Activated B cell treated with CpG ODN at 0.5 μM for 24 hours (primary cell): ENCODE measurements at regions not wholly inside any gene's neighbourhood (a gene's known extent, or its start where the extent isn't known, plus 50 kb on each side); places are given as distances from the start of the nearest gene placed in this dataset.
"Not testable (repeated sequence)": the region's sequence is repeated elsewhere in the genome, so short reads cannot be mapped to it uniquely, and the experiment has no call there.

Source experiments
- ATAC-seq: fragments of 200-7000 bp; cut with Tn5 transposase; one replicate; pipeline ENCODE4 v1.10.0; 2021; ENCODE audit warnings: low read depth, mild to moderate bottlenecking, moderate library complexity
- CTCF ChIA-PET: fragments of 350-600 bp; sonication (Branson Sonifier 250); formaldehyde crosslinking; loops from one replicate; lab custom pipeline; 2021; ENCODE audit warnings: antibody characterized with exemption; lab: Charles Lee
- POLR2A ChIA-PET: fragments of 350-600 bp; sonication (Branson Sonifier 250); formaldehyde crosslinking; loops from one replicate; lab custom pipeline; 2021; ENCODE audit warnings: antibody characterized with exemption; lab: Charles Lee
- DNase-seq: peaks from one replicate; pipeline ENCODE4 v3.0.0; 2022
- H3K27ac Mint-ChIP-seq: one replicate; pipeline ENCODE4 v1.8.0; 2020; ENCODE audit warnings: mixed read lengths
- H3K27me3 Mint-ChIP-seq: one replicate; pipeline ENCODE4 v1.8.0; 2021; ENCODE audit warnings: mixed read lengths
- H3K36me3 Mint-ChIP-seq: one replicate; pipeline ENCODE4 v1.8.0; 2021; ENCODE audit warnings: low read depth, mixed read lengths
- H3K4me1 Mint-ChIP-seq: one replicate; pipeline ENCODE4 v1.8.0; 2021; ENCODE audit warnings: mixed read lengths
- H3K4me3 Mint-ChIP-seq: one replicate; pipeline ENCODE4 v1.8.0; 2020; ENCODE audit warnings: mild to moderate bottlenecking, mixed read lengths
- H3K9me3 Mint-ChIP-seq: one replicate; pipeline ENCODE4 v1.8.0; 2020; ENCODE audit warnings: mixed read lengths
- intact Hi-C: fragments of 100-400 bp; cut with micrococcal nuclease; formaldehyde crosslinking; loops from one replicate; pipeline ENCODE4 v1.15.1; 2024
- TF ChIP-seq, protein P1 (sequence below): fragments of 200-600 bp; IDR thresholded peaks from one replicate; pipeline ENCODE4 v1.8.0; 2022; ENCODE audit warnings: antibody characterized with exemption, mild to moderate bottlenecking

DNA sequence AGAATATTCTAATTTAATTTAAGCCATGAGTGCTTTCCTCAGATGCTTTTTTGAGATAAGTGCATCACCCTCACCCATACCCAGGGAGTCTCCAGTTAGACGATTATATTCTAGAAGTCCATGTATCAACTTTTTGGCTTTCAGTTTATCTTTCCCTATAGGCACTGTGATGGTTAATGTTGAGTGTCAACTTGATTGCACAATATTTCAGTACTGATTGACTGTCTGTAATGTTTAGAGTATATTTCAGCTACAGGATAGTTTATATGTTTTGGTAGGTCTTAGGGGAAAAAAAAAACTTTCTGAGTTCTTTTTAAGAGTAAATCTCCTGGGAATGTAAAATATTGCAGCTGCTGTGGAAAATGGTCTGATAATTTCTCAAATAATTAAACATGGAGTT is 535.4 kb downstream of the ADRA2A start:
- Mint-ChIP-seq H3K27ac (no peak overlapping the region), H3K27me3 (no peaks in the 10 kb centered on the region), H3K36me3 (no peaks in the 10 kb centered on the region), H3K4me1 (no peaks in the 10 kb centered on the region), H3K9me3 (no peaks in the 10 kb centered on the region), H3K4me3 (no peak overlapping the region)
- ChIA-PET CTCF (no interaction called here), POLR2A (no interaction called here)
- TF ChIP-seq, protein P1, sequence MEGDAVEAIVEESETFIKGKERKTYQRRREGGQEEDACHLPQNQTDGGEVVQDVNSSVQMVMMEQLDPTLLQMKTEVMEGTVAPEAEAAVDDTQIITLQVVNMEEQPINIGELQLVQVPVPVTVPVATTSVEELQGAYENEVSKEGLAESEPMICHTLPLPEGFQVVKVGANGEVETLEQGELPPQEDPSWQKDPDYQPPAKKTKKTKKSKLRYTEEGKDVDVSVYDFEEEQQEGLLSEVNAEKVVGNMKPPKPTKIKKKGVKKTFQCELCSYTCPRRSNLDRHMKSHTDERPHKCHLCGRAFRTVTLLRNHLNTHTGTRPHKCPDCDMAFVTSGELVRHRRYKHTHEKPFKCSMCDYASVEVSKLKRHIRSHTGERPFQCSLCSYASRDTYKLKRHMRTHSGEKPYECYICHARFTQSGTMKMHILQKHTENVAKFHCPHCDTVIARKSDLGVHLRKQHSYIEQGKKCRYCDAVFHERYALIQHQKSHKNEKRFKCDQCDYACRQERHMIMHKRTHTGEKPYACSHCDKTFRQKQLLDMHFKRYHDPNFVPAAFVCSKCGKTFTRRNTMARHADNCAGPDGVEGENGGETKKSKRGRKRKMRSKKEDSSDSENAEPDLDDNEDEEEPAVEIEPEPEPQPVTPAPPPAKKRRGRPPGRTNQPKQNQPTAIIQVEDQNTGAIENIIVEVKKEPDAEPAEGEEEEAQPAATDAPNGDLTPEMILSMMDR, result no peak
- DNase-seq (no peak), ATAC-seq (no peak)
- intact Hi-C loops, result no loop called here

- Mint-ChIP-seq H3K4me1 (no peaks in the 10 kb centered on the region), H3K27me3 (peaks cover 2% of the 10 kb centered on the region), H3K4me3 (no peak overlapping the region), H3K36me3 (no peaks in the 10 kb centered on the region), H3K9me3 (no peaks in the 10 kb centered on the region), H3K27ac (no peak overlapping the region)
- no peak for DNase-seq
- TF ChIP-seq, protein P1, result no peak
- intact Hi-C loops, result no loop called here
- CTCF ChIA-PET, result no interaction called here
- ATAC-seq, result no peak
- POLR2A ChIA-PET, result no interaction called here
Measured at GRCh38 chr10:111634191-111634590, 549.4 kb downstream of the GPAM start.

DNA sequence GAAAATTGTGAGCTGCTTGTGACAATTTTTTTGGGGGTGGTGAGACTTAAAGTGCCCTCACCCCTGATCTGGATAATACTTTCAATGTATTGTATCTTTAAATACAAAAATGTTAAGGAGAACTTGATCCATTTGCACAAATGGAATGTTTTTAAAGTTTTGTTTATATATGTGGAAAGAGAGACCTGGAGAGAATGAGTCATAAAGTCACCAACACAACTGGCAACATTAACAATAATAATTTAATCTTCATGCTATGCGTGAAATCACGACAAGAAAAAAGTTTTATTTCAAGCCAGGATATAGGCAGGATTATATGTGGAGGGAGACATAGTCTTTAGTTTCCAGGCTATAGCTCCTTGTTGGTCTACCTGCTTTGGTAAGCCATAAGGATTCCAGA is 537.5 kb downstream of the GPAM start:
- no peaks in the 10 kb centered on the region for H3K36me3 Mint-ChIP-seq
- H3K27ac Mint-ChIP-seq, result no peak overlapping the region
- DNase-seq (no peak), ATAC-seq (no peak)
- no peaks in the 10 kb centered on the region for H3K4me1 Mint-ChIP-seq
- no peak overlapping the region for H3K4me3 Mint-ChIP-seq
- H3K9me3 Mint-ChIP-seq, result peaks cover 15% of the 10 kb centered on the region
- ChIA-PET POLR2A (no interaction called here), CTCF (no interaction called here)
- intact Hi-C loops, result no loop called here
- TF ChIP-seq, protein P1, result no peak
- H3K27me3 Mint-ChIP-seq, result no peaks in the 10 kb centered on the region

DNA sequence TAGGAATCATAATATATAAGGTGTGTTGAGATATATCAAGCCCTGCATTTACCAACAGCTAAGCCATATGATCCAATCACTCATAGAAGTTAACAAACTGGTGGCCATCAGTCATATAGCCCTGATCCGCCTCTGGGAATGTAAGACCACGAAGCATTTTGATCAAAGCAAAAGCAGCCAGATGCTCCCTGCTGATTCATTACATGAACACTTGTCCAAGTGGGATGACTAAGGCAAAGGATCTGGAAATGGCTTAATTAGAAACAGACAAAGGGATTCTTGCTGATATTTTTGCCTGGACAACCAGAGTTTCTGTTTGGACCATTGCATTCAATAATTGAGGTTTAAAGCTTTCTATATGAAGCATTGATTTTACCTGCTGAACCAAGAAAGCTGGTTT is 535.5 kb downstream of the GPAM start:
- no peak for DNase-seq
- no peak for ATAC-seq
- Mint-ChIP-seq H3K36me3 (no peaks in the 10 kb centered on the region), H3K27ac (no peak overlapping the region), H3K4me1 (no peaks in the 10 kb centered on the region), H3K9me3 (peaks cover 20% of the 10 kb centered on the region), H3K4me3 (no peak overlapping the region), H3K27me3 (no peaks in the 10 kb centered on the region)
- POLR2A ChIA-PET, result no interaction called here
- CTCF ChIA-PET, result no interaction called here
- TF ChIP-seq, protein P1, result no peak
- intact Hi-C loops, result no loop called here

- intact Hi-C loops, H3K4me3 Mint-ChIP-seq, POLR2A ChIA-PET, H3K27me3 Mint-ChIP-seq, H3K4me1 Mint-ChIP-seq, H3K36me3 Mint-ChIP-seq, H3K27ac Mint-ChIP-seq, ATAC-seq, DNase-seq, CTCF ChIA-PET: not testable (repeated sequence)
- peaks cover 20% of the 10 kb centered on the region for H3K9me3 Mint-ChIP-seq
Measured at GRCh38 chr10:111649080-111649479, 534.5 kb downstream of the GPAM start.

GRCh38 chr10:111650088-111650487 is 533.5 kb downstream of the GPAM start:
- ChIA-PET CTCF (no interaction called here), POLR2A (no interaction called here)
- no peak for DNase-seq
- Mint-ChIP-seq H3K27me3 (no peaks in the 10 kb centered on the region), H3K36me3 (no peaks in the 10 kb centered on the region), H3K27ac (no peak overlapping the region), H3K9me3 (peaks cover 20% of the 10 kb centered on the region), H3K4me3 (no peak overlapping the region), H3K4me1 (no peaks in the 10 kb centered on the region)
- TF ChIP-seq, protein P1, result no peak
- ATAC-seq, result no peak
- intact Hi-C loops, result no loop called here
